HG03520 (cell line): ENCODE measurements at regions not wholly inside any gene's neighbourhood (a gene's known extent, or its start where the extent isn't known, plus 50 kb on each side); places are given as distances from the start of the nearest gene placed in this dataset.

Experiments
- ATAC-seq: cut with Tn5 transposase; IDR thresholded peaks from one replicate; pipeline ENCODE4 v1.9.1; 2021; ENCODE audit warnings: mild to moderate bottlenecking, moderate library complexity; ENCODE audit not compliant: unreplicated experiment

DNA sequence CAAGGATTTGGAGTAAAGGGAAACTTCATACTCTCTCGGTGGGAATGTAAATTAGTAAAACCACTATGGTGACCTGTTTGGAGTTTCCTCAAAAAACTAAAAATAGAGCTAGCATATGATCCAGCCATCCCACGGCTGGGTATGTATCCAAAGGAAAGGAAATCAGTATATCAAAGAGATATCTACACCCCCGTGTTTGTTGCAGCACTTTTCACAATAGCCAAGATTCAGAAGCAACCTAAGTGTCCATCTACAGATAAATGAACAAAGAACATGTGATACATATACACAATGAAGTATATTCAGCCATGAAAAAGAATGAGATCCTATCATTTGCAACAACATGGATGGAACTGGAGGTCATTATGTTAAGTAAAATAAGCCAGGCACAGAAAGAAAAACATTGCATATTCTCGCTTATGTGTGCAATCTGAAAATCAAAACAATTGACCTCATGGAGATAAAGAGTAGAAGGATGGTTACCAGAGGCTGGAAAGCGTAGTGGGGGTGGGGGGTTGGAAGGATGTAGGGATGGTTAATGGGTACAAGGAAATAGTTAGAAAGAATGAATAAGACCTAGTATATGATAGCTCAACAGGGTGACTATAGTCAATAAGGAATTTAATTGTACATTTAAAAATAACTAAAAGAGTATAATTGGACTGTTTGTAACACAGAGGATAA is 468.0 kb downstream of the BCAT1 start:
- ATAC-seq, result no peak

DNA sequence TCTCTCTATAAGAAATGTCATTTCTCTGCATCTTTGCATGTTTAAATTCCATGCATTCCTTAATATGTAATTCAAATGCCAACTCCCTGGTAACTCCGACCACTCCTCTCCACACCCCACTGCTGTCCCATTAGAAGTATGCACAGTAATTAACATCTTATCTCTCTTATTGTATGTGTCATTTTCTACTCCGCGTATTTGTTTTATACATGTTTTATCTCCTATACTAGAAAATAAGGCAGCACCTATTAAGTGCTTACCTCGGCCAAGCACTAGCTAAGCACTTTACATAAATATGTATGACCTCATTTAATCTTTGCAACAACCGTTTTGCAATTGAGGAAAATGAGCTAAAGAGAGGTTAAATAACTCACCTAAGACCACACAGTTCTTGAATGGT is 469.8 kb downstream of the BCAT1 start:
- ATAC-seq, result no peak

DNA sequence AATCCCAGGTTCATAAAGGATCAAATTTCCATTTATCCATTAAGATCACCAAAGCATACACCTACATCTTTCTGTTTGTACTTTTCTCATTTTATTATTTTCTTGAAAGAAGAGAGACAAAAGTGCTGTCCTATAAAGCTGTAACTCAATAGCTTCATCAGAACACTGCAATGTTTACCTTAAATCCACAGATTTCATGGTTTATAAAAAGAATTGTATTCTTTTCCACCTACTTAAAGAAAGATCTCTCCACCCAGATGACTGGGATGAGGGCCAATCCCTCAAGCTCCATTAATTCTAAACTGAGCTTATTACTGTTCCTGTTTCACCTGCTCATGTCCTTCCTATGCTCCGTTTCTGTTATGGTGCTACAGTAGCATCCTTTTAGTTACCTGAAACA is 470.6 kb downstream of the BCAT1 start:
- no peak for ATAC-seq

DNA sequence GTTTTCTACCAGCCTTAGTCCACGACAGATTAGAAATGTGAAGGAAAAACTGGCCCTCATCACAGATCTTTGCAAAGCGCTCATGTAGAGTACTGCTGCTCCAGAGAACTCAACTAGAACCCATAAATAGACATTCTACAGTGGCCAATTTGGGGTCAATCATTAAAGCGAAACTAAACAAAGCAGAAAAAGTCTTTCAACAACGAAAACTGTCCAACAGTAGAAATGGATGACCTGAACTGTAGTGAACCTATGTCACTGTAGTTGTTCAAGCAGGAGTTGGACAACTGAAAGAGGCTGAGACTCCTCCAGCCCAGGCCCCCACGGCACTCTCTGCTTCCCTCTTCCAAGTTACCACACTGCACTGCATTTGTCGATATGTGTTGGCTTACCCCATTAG is 472.6 kb downstream of the BCAT1 start:
- ATAC-seq, result no peak

GRCh38 chr12:24475337-24475736 is 473.6 kb downstream of the BCAT1 start:
- no peak for ATAC-seq

GRCh38 chr12:24473097-24473496 is 475.8 kb downstream of the BCAT1 start:
- no peak for ATAC-seq

GRCh38 chr12:24470050-24470449 is 478.9 kb downstream of the BCAT1 start:
- ATAC-seq, result no peak

DNA sequence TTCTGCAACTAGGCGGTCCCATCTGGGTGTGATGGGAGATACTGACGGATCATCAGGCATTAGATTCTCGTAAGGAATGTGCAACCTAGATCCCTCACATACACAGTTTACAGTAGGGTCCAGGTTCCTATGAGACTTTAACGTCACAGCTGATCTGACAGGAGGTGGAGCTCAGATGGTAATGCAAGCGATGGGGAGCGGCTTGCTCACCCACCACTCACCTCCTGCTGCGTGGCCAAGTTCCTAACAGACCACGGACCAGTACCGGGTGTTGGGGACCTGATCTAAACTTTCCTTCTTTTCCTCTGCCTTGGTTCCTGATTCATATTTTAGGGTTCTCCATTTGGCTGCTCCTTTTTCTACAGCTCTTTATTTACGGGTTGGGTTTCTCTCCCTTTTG is 479.8 kb downstream of the BCAT1 start:
- no peak for ATAC-seq

DNA sequence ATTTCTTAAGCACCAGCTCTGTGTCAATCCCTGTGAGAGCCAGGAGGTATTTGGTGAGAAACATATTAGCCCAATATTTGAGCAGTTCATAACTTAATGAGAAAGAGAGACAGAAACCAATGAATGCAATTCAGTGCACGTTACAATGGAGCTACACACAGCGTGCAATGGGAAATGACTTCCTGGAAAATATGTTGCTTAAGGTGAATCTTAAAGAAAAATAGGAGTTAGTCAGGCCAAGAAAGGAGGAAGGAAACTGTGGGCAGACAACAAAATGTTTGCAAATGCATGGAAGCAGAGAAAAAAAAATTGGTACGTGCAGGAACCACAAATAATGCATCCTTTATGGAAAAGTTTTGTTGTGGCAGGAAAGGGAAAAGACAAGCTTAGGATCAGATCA is 481.7 kb downstream of the BCAT1 start:
- no peak for ATAC-seq

DNA sequence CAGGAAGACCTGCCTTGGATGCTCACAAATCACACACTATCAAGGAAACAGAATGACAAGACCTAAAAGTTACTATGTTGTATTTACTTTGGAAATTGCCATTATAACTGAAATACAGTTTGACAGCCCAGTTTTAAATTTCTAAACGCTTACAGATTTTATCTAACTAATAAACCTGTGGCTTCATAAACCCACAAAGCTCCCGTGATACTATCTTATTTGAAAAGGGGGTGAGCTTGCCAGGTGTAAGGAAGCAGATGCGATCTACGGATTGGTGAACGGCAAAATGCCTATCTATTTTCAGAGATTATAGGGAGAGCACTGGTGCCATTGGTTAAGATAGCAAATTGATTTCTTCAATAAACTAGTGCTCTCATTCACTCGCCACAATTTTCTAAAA is 485.5 kb downstream of the BCAT1 start:
- ATAC-seq, result no peak

- no peak for ATAC-seq
Measured at GRCh38 chr12:24462946-24463345, 486.0 kb downstream of the BCAT1 start.

GRCh38 chr12:24460506-24460905 is 488.4 kb downstream of the BCAT1 start:
- no peak for ATAC-seq

DNA sequence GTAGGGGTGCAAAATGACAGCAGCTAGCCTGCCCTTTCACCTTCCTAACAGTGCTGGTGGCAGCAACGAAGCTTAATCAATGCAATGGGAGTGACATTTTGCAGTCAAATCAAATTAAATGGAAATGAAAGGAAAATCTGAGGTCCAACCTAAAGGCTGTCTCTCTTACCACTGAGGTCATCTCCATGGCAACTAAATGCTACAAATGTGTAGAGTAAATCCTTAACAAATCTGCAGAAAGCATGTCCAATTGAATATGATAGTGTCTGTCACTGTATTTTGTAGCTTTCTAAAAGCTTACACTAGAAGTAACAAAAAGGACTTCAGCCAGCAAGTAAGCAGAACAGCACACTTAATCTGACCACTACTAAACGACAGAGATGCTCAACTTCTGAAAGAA is 488.8 kb downstream of the BCAT1 start:
- ATAC-seq, result no peak

- ATAC-seq, result no peak
Measured at GRCh38 chr12:24455811-24456210, 493.1 kb downstream of the BCAT1 start.

DNA sequence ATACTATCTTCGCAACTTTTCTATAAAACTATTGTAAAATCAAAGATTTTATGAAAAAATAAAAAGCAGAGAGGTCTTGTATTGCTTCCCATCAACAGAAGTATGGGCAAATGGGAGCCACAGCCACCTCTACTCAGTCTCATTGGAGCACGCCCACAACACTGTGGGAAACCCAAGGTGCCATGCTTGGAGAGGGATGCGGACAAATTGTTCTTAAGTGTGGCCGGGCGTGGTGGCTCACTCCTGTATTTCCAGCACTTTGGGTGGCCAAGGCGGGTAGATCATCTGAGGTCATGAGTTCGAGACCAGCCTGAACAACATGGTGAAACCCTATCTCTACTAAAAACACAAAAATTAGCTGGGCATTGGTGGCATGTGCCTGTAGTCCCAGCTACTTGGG is 498.2 kb upstream of the SOX5 start:
- ATAC-seq, result no peak

DNA sequence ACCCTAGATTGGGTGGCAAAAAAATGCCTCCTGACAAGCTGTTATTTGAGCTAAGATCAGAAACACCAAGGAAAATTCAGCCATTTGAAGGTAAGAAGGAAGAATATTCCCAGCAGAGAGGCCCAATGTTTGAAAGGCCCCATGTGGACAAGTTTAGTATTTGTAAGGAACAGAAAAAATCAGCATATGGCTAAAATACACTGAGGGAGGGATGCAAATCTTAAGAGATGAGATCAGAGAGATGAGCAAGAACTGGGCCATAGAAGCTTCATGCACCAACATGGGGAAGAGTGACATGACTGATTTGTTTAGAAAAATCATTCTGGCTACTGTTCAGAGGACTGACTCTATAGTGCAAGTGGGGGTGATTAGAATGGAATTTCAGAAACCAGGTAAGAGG is 496.8 kb upstream of the SOX5 start:
- ATAC-seq, result no peak

DNA sequence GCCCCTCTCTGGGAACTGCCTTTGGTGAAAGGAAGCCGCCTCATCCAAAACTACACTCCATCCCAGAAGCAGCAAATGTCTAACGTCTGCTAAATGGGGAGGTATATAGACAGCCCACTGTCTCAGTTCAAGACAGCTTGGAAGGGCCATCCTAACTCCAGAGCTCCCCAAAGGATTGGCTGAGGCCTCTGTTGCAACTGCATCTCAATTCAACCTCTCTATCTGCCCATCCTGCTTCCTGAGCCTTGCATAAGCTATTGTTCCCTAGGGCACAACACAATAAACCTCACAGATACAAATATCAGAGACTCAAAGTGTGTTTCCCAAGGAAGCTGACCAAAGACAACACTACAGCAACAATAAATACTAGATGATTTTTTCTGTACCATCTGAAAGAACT is 495.2 kb upstream of the SOX5 start:
- no peak for ATAC-seq

- no peak for ATAC-seq
Measured at GRCh38 chr12:24441458-24441857, 492.0 kb upstream of the SOX5 start.

GRCh38 chr12:24436667-24437066 is 487.2 kb upstream of the SOX5 start:
- no peak for ATAC-seq

- ATAC-seq, result no peak
Measured at GRCh38 chr12:24431872-24432271, 482.4 kb upstream of the SOX5 start.

- ATAC-seq, result no peak
Measured at GRCh38 chr12:24427776-24428175, 478.3 kb upstream of the SOX5 start.

- ATAC-seq, result no peak
Measured at GRCh38 chr12:24425601-24425970, 476.1 kb upstream of the SOX5 start.

DNA sequence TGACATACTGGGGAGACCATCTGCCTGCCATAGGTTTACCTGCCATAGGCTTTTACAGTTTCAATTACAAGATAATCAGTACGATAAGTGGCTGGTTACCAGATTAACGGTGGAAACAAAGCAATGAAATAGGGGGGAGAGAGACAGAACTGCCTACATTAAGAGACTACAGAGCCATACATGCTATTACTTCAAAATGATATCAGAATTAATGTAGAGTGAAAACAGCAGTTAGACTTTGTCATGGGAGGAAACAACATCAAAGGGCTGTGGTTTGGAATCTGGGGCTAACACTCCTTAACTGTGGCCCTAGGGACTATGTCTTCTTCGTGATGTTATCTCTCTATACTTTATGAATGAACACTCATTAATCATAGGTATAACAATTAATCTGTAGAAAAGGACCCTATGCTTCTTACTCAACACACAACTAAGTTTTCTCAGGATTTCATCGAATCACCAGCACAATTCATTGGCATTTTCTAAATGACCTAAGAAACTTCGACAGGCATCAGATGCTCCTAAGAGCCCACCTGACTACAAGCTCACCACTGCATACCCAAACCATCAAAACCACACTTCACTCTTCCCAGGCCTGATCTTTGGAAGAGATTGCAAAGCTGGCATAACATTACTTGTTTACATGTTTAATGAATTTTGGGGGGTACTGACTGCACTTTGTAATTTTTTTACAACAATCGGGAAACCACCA is 475.6 kb upstream of the SOX5 start:
- no peak for ATAC-seq
